Adipocyte (in vitro differentiated cells): ENCODE measurements at regions not wholly inside any gene's neighbourhood (a gene's known extent, or its start where the extent isn't known, plus 50 kb on each side); places are given as distances from the start of the nearest gene placed in this dataset.

Source experiments
- DNase-seq: peaks from one replicate; pipeline ENCODE4 v3.0.0-alpha.2; 2015; ENCODE audit warnings: low read depth
- H3K27me3 ChIP-seq: replicated peaks from 2 replicates; pipeline ENCODE4 v1.7.0; 2013; ENCODE audit warnings: mild to moderate bottlenecking, low read length, moderate library complexity; ENCODE audit not compliant: control insufficient read depth, insufficient read depth
- H3K36me3 ChIP-seq: 2 replicates; pipeline ENCODE4 v1.7.0; 2013; ENCODE audit warnings: low read length, mild to moderate bottlenecking, moderate library complexity; ENCODE audit not compliant: control insufficient read depth, insufficient read depth, severe bottlenecking
- H3K4me1 ChIP-seq: 2 replicates; pipeline ENCODE4 v1.7.0; 2013; ENCODE audit warnings: mild to moderate bottlenecking, low read length, moderate library complexity; ENCODE audit not compliant: control insufficient read depth, insufficient read depth
- H3K4me3 ChIP-seq: 2 replicates; pipeline ENCODE4 v1.7.0; 2013; ENCODE audit warnings: mild to moderate bottlenecking, low read length, moderate library complexity
- H3K9ac ChIP-seq: 2 replicates; pipeline ENCODE4 v1.7.0; 2013; ENCODE audit warnings: mild to moderate bottlenecking, low read length, moderate library complexity
- H3K9me3 ChIP-seq: 2 replicates; pipeline ENCODE4 v1.7.0; 2013; ENCODE audit warnings: mild to moderate bottlenecking, low read length, moderate library complexity; ENCODE audit not compliant: control insufficient read depth

DNA sequence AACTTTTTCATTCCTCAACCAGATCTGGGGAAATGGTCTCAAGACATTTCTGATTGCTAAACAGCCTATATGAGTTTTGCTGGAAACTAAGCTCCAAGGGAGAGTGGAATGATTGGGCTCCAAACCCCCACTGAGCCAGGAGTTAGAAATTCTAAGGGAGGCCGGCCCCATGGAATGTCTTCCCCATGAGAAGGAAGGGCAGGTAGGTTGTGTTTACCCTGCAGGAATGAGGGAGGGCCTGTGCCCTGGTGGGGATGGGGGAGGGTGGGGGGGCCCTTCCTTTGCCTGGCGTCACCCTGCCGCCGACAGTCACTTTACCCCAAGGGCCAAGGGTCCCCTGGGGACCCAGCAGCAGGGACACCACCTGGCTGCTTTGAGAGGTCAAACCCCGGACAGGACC lies 298.9 kb downstream of the TFAP2C start:
- Histone ChIP-seq H3K9ac (no peak overlapping the region), H3K27me3 (peaks cover 70% of the 10 kb centered on the region), H3K4me1 (peaks cover 6% of the 10 kb centered on the region), H3K36me3 (no peaks in the 10 kb centered on the region), H3K9me3 (peaks cover 8% of the 10 kb centered on the region), H3K4me3 (no peak overlapping the region)
- DNase-seq: no peak

DNA sequence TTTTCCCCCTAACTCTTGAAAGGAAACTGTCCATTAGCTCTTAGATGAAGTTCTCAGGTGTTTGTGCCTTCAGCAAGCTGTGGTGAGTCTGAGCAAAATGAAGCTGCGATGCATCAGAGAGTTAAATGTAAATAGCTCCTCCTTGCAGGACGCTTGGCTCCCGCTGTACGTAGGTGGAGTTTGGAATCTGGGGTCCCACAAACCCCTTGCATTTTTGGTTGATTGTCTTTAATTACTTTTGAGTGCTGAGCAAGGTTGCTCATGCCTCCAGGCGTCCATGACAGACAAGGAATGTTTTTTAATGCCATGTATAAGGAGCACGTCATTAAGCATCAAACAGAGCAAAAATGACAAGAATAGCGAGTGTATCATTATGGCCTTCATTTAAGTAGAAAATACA lies 300.5 kb downstream of the TFAP2C start:
- no peak overlapping the region for H3K4me3 ChIP-seq
- no peak overlapping the region for H3K9ac ChIP-seq
- peaks cover 4% of the 10 kb centered on the region for H3K9me3 ChIP-seq
- peaks cover 57% of the 10 kb centered on the region for H3K27me3 ChIP-seq
- H3K36me3 ChIP-seq: no peaks in the 10 kb centered on the region
- H3K4me1 ChIP-seq: peaks cover 6% of the 10 kb centered on the region
- no peak for DNase-seq

DNA sequence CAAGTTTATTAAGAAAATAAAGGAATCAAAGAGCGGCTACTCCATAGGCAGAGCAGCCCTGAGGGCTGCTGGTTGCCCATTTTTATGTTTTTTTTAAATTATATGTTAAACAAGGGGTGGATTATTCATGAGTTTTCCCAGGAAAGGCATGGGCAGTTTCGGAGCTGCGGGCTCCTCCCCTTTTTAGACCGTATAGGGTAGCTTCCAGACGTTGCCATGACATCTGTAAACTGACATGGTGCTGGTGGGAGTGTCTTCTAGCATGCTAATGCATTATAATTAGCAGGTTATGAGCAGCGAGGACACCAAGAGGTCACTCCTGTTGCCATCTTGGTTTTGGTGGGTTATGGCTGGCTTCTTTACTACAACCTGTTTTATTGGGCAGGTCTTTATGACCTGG lies 301.8 kb downstream of the TFAP2C start:
- Histone ChIP-seq H3K27me3 (peaks cover 44% of the 10 kb centered on the region), H3K4me1 (no peaks in the 10 kb centered on the region), H3K9ac (no peak overlapping the region), H3K9me3 (peaks cover 4% of the 10 kb centered on the region), H3K4me3 (no peak overlapping the region), H3K36me3 (no peaks in the 10 kb centered on the region)
- no peak for DNase-seq

GRCh38 chr20:56932575-56933330 lies 303.6 kb downstream of the TFAP2C start:
- H3K9me3 ChIP-seq: no peaks in the 10 kb centered on the region
- H3K36me3 ChIP-seq: no peaks in the 10 kb centered on the region
- peaks cover 25% of the 10 kb centered on the region for H3K27me3 ChIP-seq

DNA sequence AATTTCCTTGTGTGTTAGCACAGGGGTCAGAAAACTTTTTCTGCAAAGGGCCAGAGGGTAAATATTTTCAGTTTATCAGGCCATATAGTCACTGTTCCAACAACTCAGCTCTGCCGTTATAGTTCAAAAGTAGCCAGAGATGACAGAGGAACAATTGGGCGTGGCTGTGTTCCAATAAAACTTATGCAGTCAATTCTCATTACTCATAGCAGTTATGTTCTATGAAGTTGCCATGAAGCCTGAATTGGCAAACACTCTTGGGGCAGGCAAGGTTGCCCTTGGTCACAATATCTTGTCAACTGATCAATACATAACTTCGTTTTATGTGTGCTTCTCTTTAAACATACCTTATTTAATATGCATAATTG lies 304.2 kb downstream of the TFAP2C start:
- Histone ChIP-seq H3K27me3 (peaks cover 25% of the 10 kb centered on the region), H3K9me3 (no peaks in the 10 kb centered on the region), H3K36me3 (no peaks in the 10 kb centered on the region), H3K9ac (no peak overlapping the region), H3K4me1 (no peaks in the 10 kb centered on the region), H3K4me3 (no peak overlapping the region)
- DNase-seq: no peak

More at GRCh38 chr20:56932575-56933330, 303.6 kb downstream of the TFAP2C start:
- Histone ChIP-seq H3K4me3 (no peak overlapping the region), H3K9ac (no peak overlapping the region), H3K4me1 (no peaks in the 10 kb centered on the region)
- no peak for DNase-seq

- H3K9ac ChIP-seq: no peak overlapping the region
- DNase-seq: no peak
- no peaks in the 10 kb centered on the region for H3K4me1 ChIP-seq
These were observed 305.8 kb downstream of the TFAP2C start for GRCh38 chr20:56934888-56935287.

DNA sequence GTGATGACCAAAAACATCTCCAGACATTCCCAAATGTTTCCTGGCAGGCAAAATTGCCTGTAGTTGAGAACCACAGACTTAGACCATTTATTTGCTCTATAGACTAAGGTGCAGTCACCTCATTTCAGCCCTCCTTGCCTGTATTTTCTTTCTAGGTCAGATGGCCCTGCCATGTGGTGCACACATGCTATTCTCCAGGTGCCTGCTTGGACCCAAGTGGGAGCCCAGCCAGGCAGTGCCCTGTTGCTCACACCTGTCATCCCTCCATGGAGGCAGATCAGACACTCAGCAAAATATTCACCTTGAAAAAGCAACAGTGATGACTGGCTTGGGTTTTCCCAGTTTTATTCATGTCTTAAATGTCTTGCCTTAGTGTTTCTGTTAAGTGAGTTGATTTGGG lies 311.4 kb downstream of the TFAP2C start:
- DNase-seq: no peak
- H3K36me3 ChIP-seq: no peaks in the 10 kb centered on the region
- no peaks in the 10 kb centered on the region for H3K4me1 ChIP-seq
- H3K4me3 ChIP-seq: no peak overlapping the region
- H3K9ac ChIP-seq: no peak overlapping the region
- H3K27me3 ChIP-seq: peaks cover 38% of the 10 kb centered on the region
- H3K9me3 ChIP-seq: no peaks in the 10 kb centered on the region

More at GRCh38 chr20:56934888-56935287, 305.8 kb downstream of the TFAP2C start:
- H3K36me3 ChIP-seq: no peaks in the 10 kb centered on the region
- no peaks in the 10 kb centered on the region for H3K9me3 ChIP-seq
- H3K4me3 ChIP-seq: no peak overlapping the region
- peaks cover 12% of the 10 kb centered on the region for H3K27me3 ChIP-seq

DNA sequence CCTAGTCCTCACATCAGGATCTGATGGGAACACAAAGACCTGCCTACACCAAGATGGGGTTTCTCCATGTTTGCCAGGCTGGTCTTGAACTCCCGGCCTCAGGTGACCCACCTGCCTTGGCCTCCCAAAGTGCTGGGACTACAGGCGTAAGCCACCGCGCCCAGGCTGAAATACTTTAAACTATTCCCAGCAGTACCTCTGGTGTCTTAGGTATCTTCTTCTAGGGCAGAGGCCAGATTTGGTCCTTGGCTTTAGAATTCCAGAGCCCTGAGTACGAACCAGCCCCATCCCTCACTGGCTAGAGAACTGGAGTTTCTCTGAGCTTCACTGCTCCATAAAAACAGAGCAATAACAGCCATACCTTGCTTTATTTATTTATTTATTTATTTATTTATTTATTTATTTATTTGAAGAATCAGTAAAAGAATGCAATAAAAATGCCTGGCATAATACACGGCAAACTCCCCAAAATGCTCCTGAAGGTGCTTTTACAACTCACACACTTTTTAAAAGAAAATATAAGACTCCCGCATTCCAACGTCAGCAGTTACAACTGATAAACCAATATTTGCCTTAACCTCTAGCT lies 312.1 kb downstream of the TFAP2C start:
- H3K4me1 ChIP-seq: no peaks in the 10 kb centered on the region

GRCh38 chr20:56943946-56944945 lies 315.1 kb downstream of the TFAP2C start:
- Histone ChIP-seq H3K27me3 (peaks cover 41% of the 10 kb centered on the region), H3K36me3 (no peaks in the 10 kb centered on the region), H3K9ac (no peak overlapping the region), H3K4me1 (no peaks in the 10 kb centered on the region), H3K4me3 (no peak overlapping the region), H3K9me3 (no peaks in the 10 kb centered on the region)
- DNase-seq: no peak

More for the DNA sequence above, 312.1 kb downstream of the TFAP2C start:
- H3K27me3 ChIP-seq: peaks cover 42% of the 10 kb centered on the region
- H3K9me3 ChIP-seq: no peaks in the 10 kb centered on the region
- H3K36me3 ChIP-seq: no peaks in the 10 kb centered on the region
- H3K4me3 ChIP-seq: no peak overlapping the region
- no peak for DNase-seq
- H3K9ac ChIP-seq: no peak overlapping the region

DNA sequence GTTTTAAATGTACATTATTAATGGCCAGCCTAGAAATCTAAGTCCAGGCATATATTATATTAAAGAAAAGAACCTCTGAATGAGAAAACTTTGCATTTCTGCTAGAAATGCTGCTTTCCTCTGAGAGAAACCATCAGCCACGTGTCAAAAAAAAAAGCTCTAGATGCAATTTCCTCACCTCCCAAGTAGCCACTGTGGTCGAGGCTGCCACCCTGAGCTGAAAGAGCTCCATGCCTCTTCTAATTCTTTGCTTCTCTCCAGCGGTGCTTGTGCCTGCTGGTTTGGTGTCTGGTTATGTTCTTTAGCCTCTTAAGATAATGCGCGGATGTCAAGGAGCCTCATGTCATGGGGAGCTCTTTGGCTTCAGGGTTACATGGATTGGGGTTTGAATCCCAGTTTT lies 316.0 kb downstream of the TFAP2C start:
- H3K4me1 ChIP-seq: no peaks in the 10 kb centered on the region
- H3K9ac ChIP-seq: no peak overlapping the region
- no peaks in the 10 kb centered on the region for H3K36me3 ChIP-seq
- H3K4me3 ChIP-seq: no peak overlapping the region
- H3K27me3 ChIP-seq: peaks cover 44% of the 10 kb centered on the region
- peak; percentile 25 for DNase-seq
- H3K9me3 ChIP-seq: no peaks in the 10 kb centered on the region

DNA sequence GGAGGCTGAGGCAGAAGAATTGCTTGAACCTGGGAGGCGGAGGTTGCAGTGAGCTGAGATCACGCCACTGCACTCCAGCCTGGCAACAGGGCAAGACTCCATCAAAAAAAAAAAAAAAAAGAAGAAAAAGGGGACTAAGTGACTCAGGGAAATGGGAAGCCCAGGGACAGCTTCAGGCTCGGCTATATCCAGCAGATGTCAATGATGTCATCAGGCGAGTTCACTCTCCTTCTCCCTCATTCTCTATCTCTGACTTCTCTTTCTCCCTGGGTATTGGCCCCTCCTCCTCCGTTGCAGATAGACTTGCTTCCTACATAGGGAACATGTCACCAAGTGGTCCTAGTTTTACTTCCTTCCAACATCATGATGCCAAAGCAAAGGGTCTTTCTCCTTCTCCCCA lies 316.8 kb downstream of the TFAP2C start:
- peaks cover 49% of the 10 kb centered on the region for H3K27me3 ChIP-seq
- no peak overlapping the region for H3K9ac ChIP-seq
- H3K9me3 ChIP-seq: no peaks in the 10 kb centered on the region

More for the DNA sequence above, 316.8 kb downstream of the TFAP2C start:
- DNase-seq: no peak
- Histone ChIP-seq H3K36me3 (no peaks in the 10 kb centered on the region), H3K4me3 (no peak overlapping the region), H3K4me1 (no peaks in the 10 kb centered on the region)
